Dedifferentiated amniotic fluid mesenchymal stem cell (primary cell): ENCODE measurements at regions not wholly inside any gene's neighbourhood (a gene's known extent, or its start where the extent isn't known, plus 50 kb on each side); places are given as distances from the start of the nearest gene placed in this dataset.
"Not testable (repeated sequence)": the region's sequence is repeated elsewhere in the genome, so short reads cannot be mapped to it uniquely, and the experiment has no call there.

Experiments
- DNase-seq: peaks from one replicate; pipeline ENCODE4 v3.0.0-alpha.2; 2016; ENCODE audit errors: extremely low spot score

GRCh38 chr4:38383646-38384121, 280.3 kb upstream of the KLF3 start:
- DNase-seq, result no peak

- DNase-seq, result no peak
These were observed 278.6 kb upstream of the KLF3 start for GRCh38 chr4:38385093-38386004.

GRCh38 chr4:38386005-38386551, 277.9 kb upstream of the KLF3 start:
- no peak for DNase-seq

GRCh38 chr4:38386654-38387188, 277.3 kb upstream of the KLF3 start:
- DNase-seq, result no peak

- DNase-seq, result peak; percentile 72
These were observed 276.7 kb upstream of the KLF3 start for GRCh38 chr4:38387348-38387747.

GRCh38 chr4:38387819-38388218, 276.2 kb upstream of the KLF3 start:
- no peak for DNase-seq

- DNase-seq, result not testable (repeated sequence)
These were observed 275.1 kb upstream of the KLF3 start for GRCh38 chr4:38388907-38389306.

- DNase-seq, result no peak
These were observed 272.9 kb upstream of the KLF3 start for GRCh38 chr4:38390969-38391545.

GRCh38 chr4:38392223-38392855, 271.7 kb upstream of the KLF3 start:
- no peak for DNase-seq

GRCh38 chr4:38396091-38396490, 267.9 kb upstream of the KLF3 start:
- no peak for DNase-seq

- DNase-seq, result no peak
These were observed 267.0 kb upstream of the KLF3 start for GRCh38 chr4:38396845-38397547.

GRCh38 chr4:38400946-38401345, 263.1 kb upstream of the KLF3 start:
- no peak for DNase-seq

- DNase-seq, result no peak
These were observed 257.8 kb upstream of the KLF3 start for GRCh38 chr4:38406243-38406642.

GRCh38 chr4:38409852-38410251, 254.1 kb upstream of the KLF3 start:
- DNase-seq, result no peak

GRCh38 chr4:38411092-38411491, 252.9 kb upstream of the KLF3 start:
- DNase-seq, result no peak

GRCh38 chr4:38411981-38412536, 251.9 kb upstream of the KLF3 start:
- no peak for DNase-seq

GRCh38 chr4:38413524-38414341, 250.3 kb upstream of the KLF3 start:
- DNase-seq, result no peak

GRCh38 chr4:38414410-38414809, 249.6 kb upstream of the KLF3 start:
- no peak for DNase-seq

- DNase-seq, result no peak
These were observed 248.3 kb upstream of the KLF3 start for GRCh38 chr4:38415682-38416081.

GRCh38 chr4:38416450-38417014, 247.5 kb upstream of the KLF3 start:
- DNase-seq, result no peak
